ENCODE measurements at regions not wholly inside any gene's neighbourhood (a gene's known extent, or its start where the extent isn't known, plus 50 kb on each side); places are given as distances from the start of the nearest gene placed in this dataset.

- DNase-seq (ENCODE audit: low read depth in 4 of 4, low spot score in 1 of 4) = no peak
Measured at GRCh38 chr5:67488885-67489284, 292.3 kb upstream of the CD180 start.

GRCh38 chr5:67487862-67488261, 291.3 kb upstream of the CD180 start:
- DNase-seq (ENCODE audit: low read depth in 4 of 4, low spot score in 1 of 4) = no peak

DNA sequence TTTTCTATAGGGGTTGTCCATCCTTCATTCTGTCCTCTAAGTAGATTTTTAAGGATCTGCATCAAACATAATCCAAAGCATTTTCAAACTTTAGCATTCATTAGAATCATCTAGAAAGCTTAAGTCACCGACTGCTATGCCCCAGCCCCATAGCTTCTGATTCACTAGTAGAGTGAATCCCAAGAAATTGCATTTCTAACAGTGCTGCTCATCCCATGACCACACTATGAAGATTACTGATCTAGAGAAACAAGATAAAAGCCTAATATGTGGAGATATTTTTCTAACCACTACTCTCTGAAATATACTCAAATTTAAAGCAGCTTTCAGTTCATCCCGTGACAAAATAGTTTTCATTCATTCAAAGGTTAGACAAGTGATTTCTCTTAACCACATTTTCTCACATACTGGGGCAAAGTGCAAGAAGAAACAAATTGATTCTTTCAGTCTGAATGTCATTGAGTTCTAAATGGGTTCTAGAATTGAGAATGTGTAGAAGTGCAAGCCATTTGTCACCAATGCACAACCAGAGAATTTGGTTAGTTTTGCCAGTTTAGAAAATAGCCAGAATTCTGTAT, 286.9 kb upstream of the CD180 start:
- no peak for DNase-seq (ENCODE audit: low read depth in 4 of 4, low spot score in 1 of 4)

GRCh38 chr5:67481362-67481761, 284.8 kb upstream of the CD180 start:
- DNase-seq (ENCODE audit: low read depth in 4 of 4, low spot score in 1 of 4) = no peak

DNA sequence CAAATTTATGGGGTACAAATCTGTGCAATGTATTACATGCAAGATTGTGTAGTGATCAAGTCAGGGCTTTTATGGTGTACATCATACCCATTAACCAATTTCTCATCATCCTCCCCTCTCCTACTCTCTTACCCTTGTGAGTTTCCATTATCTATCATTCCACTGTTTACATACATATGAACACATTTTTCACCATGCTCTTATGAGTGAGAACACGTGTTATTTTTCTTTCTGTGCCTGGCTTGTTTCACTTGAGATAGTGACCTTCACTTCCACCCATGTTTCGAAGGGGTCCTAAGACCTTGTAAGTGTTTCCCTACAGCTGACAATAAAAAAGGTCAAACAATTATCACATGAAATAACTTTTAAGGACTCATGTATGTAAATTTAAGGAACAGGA, 281.7 kb upstream of the CD180 start:
- DNase-seq (ENCODE audit: low read depth in 4 of 4, low spot score in 1 of 4) = no peak

GRCh38 chr5:67476995-67477394, 280.4 kb upstream of the CD180 start:
- DNase-seq (ENCODE audit: low read depth in 4 of 4, low spot score in 1 of 4) = no peak

- no peak for DNase-seq (ENCODE audit: low read depth in 4 of 4, low spot score in 1 of 4)
Measured at GRCh38 chr5:67476531-67476930, 279.9 kb upstream of the CD180 start.

DNA sequence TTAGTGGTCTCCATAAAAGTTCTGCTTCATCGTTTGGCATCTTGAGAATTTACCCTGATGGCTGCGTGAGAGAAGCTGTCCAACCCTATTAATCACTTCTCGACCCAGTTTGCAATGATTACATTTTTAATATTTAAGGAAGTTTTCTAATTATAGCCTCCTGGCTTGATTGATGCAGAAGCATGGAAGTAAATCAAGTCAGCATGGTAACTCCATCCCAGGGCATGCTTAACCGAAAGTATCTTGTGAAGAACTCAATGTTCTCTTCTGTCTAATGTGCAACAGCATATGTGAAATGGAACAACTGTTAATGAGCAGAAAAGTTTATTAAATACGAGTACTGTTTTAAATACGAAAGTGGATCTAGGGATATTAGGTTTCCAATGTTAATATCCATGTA, 278.9 kb upstream of the CD180 start:
- DNase-seq (ENCODE audit: low read depth in 4 of 4, low spot score in 1 of 4) = no peak

DNA sequence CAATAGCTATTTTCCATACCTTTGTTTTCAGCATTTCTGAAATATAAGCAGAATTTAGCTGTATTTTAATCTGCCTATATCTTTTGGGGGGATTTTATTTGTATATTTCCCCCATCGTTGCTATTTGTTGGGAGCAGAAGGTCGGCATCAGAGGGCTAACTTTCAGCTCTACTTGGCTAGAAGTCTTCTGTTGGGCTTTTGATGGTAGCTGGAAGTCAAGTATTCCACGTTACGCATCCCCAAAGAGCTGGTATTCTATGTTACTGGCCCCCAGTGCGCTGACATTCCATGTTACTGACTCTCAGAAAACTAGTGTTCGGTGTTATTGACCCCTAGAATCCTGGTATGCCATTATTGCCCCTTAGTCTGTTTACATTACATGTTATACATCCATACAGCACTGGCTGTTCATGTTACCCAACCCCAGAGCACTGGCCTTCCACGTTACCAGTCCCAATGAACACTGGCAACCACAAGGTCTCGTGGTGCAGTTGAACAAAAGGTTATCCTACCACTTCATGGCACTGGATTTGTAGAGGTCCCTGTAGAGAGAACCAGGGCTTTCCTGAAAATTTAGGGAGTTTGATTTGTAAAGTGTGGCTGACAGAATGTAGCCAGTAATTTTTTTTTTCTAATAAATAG, 278.1 kb upstream of the CD180 start:
- no peak for DNase-seq (ENCODE audit: low read depth in 4 of 4, low spot score in 1 of 4)

- no peak for DNase-seq (ENCODE audit: low read depth in 4 of 4, low spot score in 1 of 4)
Measured at GRCh38 chr5:67467110-67467509, 270.5 kb upstream of the CD180 start.

DNA sequence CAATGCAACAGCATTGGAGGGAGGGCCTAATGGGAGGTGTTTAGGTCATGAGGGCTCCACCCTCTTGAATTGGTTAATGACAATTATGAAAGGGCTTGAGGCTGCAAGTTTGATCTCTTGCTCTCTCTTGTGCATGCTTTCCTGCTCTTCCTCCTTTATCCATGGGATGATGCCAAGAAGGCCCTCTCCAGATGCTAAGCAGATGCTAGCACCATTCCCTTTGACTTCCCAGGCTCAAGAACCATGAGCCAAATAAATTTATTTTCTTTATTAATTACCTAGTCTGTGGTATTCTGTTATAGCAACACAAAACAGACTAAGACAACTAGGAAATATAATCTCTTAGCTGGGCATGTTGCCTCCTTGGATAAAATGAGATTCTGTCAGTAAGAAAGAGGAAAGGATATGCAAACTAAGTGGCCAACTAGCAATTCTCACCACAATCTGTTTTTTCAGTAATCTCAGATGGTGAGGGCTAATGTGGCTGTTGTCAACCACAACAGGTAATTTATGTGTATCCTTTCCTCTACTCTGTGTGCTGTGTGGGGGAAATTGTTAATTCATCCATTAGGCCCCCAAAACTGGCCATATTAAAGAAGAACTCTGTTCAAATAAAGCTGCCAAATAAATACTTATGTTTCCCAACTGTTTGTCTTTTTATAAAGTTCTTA, 269.1 kb upstream of the CD180 start:
- no peak for DNase-seq (ENCODE audit: low read depth in 4 of 4, low spot score in 1 of 4)

DNA sequence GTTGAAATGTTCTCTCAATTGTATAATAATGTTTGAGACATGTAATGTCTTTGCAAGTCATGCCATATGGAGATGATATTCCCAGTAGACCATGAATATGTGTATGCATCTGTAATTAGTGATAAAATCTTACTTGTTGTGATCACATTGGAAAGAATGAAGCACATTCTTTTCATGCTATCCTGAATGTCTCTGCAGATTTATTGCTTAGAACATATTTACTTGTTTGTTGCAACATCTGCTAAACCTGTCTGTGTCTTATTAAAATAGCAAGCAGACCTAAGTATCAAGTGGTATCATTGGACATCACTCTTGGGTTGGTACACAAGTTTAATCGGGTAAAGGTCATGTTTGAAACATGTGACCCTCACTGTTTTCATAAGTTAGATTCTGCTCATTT, 265.5 kb upstream of the CD180 start:
- no peak for DNase-seq (ENCODE audit: low read depth in 4 of 4, low spot score in 1 of 4)

DNA sequence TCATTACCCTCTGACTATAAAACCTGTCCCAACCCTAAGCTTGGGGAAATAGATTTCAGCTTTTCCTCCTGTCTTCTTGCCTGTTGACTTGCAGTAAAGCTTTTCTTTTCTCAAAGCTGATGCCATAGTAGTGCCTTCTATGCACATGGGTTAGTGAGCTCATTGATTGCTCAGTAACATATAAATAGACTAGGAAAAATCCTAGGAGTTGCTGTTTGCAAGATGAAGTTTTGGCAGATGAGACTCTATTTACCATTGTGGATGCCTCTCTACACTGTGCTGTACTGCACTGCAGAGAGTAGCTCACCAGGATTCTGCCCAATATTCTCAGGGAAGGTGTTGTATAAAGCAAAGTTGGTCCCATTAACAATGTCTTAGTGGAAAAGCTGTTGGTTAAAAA, 262.7 kb upstream of the CD180 start:
- no peak for DNase-seq (ENCODE audit: low read depth in 4 of 4, low spot score in 1 of 4)

- DNase-seq (ENCODE audit: low read depth in 4 of 4, low spot score in 1 of 4) = no peak
Measured at GRCh38 chr5:67455970-67456369, 259.4 kb upstream of the CD180 start.

- no peak for DNase-seq (ENCODE audit: low read depth in 4 of 4, low spot score in 1 of 4)
Measured at GRCh38 chr5:67454957-67455561, 258.5 kb upstream of the CD180 start.

DNA sequence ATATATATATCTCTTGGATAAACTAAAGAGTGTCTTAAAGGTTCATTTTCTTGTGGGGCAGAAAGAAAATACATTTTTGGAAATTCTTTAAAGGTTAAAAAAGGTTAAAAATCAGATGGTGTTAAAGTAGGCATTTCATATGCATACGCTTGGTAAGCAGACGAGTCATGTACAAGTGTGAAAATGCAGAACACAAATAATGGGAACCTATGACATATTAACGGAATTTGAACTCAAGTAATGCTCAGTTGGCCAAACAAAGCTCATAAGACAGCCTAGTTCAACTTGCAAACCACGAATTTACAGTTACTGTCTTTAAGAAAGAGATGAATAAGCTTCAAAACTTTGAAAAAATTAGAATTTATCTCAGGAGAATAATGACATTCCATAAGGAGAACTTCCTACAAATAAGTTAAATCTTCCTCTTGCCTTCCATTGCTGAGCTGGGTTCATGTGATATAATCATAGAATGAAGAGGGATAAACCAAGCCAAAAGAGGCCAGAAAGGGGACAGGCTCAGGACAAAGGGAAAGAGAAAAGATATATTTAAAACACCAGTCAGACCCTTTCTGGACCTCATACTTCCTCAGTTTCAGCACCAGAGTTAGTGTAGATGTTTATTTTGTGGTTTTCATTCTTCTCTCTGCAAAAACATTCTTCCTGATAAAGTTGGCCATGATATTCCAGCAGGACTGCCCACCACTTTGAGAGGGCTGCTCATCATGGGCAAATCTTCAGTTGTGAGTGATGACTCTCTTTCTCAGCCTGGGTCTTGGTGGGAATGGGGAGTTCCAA, 256.7 kb upstream of the CD180 start:
- DNase-seq (ENCODE audit: low read depth in 4 of 4, low spot score in 1 of 4) = no peak

GRCh38 chr5:67451640-67452279, 255.2 kb upstream of the CD180 start:
- DNase-seq (ENCODE audit: low read depth in 4 of 4, low spot score in 1 of 4) = no peak

DNA sequence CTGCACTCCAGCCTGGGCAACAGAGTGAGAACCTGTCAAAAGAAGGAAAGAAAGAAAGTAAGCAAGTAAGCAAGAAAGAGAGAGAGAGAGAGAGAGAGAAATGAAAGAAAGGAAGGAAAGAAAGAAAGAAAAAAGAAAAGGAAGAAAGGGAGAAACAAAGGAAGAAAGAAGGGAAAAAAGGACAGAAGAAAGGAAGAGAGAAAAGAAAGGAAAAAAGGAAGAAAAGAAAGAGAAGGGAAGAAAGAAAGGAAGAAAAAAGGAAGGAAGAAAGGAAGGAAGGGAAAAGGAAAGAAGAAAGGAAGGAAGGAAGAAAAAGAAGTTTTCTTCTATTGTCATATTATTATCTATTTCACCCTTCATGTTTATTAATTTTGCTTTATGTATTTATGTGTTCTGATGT, 251.1 kb upstream of the CD180 start:
- no peak for DNase-seq (ENCODE audit: low read depth in 4 of 4, low spot score in 1 of 4)

DNA sequence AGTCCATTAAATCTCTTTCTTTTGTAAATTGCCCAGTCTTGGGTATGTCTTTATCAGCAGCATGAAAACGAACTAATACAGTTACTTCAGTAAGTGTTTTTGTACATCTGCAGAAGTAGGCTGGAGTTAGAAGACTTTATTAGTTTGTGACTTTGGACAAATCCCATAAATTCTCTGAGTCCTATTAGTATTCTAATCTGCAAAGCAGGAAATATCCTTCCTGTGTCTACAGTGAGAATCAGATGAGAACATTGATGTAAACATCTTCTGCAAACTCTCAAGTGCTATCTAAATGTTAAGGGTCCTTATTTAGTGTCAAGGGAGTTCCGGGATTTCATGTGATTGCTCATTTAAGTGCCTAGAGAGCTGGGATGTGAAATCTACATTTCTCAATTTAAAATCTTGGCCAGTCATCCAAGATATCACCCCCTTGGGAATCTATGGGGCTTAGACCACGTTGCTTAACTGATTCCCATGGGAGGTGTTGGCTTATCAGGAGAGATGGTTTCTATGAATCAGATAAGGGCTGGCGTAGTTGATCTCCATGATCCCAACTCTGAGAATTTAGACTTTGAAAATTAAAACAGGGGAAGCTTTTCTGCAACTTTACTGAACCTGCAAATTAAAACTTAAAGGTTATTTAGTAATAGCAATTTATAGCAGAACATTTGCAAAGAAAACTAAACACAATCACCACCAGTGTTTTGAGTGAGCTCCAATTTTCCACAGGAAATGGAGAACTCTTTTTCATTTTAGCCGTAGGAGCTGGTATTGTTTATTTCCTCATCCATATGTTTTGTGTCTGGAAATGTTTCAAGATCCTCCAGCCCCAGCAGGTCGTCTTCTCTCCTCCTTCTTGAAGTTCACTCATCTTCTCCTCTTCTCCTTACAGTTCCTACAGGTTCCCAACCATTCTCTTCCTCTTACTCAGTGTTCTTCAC, 241.6 kb upstream of the CD180 start:
- DNase-seq (ENCODE audit: low read depth in 4 of 4, low spot score in 1 of 4) = no peak

GRCh38 chr5:67435032-67435431, 238.4 kb upstream of the CD180 start:
- no peak for DNase-seq (ENCODE audit: low read depth in 4 of 4, low spot score in 1 of 4)
